ENCODE measurements at regions not wholly inside any gene's neighbourhood (a gene's known extent, or its start where the extent isn't known, plus 50 kb on each side); places are given as distances from the start of the nearest gene placed in this dataset.

DNA sequence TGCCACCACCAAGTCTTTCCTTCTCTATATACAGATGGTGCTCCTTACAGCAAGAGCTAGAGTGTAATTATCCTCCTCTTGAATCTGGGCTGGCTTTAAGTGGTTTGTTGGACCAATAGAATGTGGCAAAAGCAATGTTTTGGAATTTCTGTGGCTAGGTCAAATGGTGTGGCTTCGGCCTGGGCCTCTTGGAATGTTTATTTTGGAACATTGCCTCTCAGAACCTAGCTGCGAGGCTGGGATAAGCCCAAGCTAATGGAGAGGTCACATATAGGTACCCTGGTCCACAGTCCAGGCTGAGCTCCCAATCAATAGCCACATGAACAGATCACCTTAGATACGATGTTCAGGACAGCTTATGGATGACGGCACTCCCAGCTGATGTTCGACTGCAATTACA, 556.7 kb downstream of the TYW1 start:
- DNase-seq (ENCODE audit: low read depth), result no peak

DNA sequence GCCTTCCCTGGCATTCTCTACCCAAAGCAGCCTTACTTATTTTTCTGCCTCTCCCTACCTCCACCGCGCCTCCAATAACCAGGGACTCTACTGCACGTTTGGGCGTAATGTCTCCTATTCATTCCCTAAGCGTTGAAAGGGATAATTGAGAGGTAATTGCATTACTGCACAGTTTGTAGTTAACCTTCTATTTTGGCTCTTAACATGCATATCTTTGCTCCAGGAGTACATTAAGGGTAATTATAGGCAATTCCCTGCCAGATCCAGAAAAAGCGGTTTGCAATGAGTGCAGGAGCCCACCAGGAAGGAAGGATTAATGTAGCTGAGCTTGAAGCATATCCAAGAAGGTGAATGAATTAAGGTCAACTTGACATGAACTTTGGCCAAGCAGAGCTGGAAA, 558.4 kb downstream of the TYW1 start:
- DNase-seq (ENCODE audit: low read depth), result no peak

DNA sequence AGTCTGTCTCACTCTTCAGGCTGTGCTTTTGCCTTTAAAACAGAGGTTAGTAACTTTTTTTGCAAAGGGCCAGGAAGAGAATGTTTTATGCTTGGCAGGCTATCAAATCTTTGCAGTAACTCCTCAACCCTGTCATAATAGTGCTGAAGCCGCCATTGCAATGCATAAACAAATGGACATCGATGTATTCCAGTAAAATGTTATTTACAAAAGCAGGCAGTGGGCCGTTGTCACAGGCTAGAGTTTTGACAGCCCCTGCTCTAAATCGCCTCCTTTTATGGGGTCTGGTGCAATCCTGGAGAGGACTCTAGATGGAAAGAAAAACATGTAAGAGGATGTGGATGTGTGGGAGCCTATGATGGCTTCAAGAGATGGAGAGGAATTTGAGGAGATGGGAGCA, 568.3 kb downstream of the TYW1 start:
- no peak for DNase-seq (ENCODE audit: low read depth)

DNA sequence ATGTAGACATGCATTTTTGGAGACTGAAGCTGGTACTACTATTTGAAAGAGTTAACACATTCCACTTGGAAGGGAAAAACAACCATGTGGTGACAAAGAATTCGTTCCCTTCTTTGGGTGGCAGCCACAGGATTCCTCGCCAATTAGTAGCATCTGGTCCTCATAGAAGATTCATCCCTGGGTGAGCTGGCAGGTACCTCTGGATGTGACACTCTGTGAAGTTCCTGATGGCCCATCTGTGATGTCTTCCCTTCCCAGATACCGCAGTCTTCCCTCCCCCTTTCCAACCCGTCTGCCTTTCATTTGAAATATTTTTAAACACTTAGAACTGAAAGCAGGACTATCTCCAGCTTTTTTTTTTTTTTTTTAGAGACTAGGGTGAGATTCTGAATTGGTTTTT, 569.5 kb downstream of the TYW1 start:
- no peak for DNase-seq (ENCODE audit: low read depth)

DNA sequence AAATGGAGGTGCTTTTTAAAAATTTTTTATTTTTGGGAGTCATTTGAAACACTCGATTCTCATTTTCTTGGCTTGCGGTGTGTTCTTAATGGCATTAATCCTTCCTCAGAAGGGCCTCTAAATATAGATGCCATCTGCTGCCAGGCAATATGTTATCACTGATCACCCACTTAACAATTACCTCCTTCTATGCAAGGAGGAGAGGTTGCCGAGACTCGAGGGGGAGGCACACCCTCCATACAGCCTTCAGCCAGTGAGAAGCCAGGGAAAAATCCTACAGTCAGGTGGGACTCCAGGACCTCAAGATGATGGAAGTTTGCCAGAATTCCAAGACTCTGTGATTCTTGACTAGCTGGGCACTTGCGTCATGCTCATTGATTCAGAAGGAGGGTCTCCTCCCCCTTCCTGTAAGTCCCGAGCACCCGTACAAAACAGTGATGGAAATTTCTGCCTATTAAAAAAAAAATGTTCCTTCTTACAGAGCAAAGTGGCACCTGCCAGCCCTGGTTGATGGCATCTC, 574.5 kb downstream of the TYW1 start:
- DNase-seq (ENCODE audit: low read depth), result no peak

DNA sequence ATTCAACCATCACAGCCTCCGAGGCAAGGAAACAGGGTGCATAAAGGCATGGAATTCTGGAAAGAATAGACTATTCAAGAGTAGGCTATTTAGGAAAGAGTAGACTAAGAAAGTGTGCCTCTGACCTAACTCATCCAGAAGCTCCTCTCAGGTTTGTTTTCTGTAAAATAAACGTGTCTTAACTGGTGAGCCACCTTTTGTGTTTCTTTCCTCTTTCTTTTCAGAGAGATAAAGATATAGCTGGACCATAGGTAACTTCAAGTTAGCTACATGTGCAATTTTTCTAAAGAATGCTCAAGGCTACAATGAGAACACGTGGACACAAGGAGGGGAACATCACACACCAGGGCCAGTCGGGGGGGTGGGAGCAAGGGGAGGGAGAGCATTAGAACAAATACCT, 577.0 kb downstream of the TYW1 start:
- no peak for DNase-seq (ENCODE audit: low read depth)

DNA sequence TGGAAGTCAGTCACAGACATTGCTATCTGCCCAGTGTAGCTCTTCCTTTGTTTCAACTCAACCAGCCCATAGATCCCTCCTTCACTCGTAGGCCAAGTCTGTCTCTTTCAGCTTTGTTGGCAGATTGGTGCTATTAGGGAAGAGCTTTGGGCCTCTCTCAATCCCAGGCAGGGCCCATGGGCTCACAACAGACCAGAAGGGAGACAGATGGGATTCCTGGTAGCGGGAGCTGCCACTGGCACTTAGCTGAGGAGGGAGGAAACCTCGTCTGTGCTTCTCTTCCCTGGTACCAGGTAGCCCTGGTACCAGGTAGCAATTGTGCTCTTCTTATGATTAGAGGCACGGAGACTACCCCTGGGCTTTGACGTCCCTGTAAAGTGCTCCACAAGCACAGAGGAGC, 592.0 kb downstream of the TYW1 start:
- no peak for DNase-seq (ENCODE audit: low read depth)

DNA sequence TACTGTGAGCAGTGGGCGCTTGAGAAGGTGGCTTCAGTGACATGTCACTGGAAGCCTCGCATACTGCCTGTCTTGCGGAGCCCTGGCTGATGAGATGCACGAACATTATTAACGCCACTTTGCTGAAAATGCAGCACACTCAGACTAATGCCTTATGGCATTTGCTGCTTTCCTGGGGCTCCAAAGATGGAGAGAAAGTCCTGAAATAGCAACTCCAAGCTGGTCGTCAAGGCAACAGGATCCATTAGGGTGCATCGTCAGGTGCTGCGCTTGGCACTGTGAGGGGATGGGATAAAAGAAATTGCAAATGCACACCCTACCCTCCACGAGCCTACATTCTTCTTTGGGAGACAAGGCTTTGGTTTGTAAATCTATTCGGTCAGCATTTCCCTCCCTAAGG, 592.5 kb downstream of the TYW1 start:
- no peak for DNase-seq (ENCODE audit: low read depth)

DNA sequence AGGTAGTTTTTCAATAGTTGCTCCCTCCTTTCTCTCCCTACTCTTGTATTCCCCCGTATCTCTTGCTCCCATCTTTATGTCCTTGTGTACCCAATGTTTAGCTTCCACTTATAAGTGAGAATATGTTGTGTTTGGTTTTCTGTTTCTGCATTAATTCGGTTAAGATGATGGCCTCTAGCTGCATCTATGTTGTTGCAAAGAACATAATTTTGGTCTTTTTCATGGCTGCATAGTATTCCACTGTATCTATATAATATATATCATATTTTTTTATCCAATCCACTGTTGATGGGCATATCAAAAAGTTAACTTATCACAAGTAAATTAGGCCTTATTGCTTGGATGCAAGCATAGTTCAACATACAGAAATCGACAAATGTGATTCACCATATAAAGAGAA, 594.0 kb downstream of the TYW1 start:
- DNase-seq (ENCODE audit: low read depth), result no peak

DNA sequence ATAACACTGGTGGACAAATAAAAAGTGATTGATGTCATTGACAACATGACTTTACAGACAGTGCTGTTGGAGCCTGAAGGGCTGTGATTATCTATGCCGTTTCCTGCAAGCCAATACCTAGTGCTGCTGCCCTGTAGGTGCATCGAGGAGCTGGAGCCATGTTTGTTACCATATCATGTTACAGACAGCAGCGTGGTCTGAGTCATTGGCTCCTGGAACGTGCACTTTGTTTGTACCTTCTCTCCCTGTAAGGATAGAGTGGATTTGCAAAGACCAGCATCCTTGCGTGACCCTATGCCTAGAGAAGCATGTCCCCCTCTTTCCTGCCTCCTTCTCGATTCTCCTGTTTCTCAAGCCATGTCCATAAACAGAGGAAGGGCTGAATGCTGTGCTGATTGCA, 597.2 kb downstream of the TYW1 start:
- DNase-seq (ENCODE audit: low read depth), result no peak

DNA sequence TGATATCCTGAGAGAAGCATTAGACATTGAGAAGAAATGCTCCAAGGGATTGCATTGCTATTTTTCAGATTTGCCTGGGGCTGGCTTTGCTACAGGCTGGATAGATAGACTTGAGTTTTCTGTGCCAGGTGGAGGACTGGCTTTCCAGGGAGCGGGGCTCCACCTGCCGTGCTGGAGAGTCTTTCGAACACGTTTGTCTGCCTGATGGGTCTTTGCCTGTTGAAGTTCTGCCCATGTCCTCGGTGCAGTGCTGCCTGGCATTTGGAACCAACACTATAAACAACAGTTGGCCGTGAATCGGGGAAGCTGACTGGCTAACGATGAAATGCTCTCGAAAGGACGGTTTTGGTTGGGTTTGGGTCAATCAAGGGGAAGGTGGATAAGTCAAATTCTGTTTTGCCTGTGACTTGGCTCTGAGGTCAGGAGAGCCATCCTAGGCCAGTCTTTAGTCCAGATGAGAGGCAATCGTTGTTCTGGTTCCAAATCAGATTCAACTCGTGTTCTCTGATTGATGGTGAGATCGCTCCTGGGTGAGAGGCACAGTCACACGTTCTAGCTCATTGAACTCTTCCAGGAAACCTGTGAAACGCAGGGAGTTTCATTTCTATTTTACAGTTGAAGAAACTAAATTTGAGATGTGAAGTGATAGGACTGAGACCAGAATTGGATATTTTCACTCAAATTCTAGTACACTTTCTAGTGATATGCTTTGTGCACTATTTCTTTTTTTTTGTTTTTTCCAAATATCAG, 599.0 kb downstream of the TYW1 start:
- no peak for DNase-seq (ENCODE audit: low read depth)

DNA sequence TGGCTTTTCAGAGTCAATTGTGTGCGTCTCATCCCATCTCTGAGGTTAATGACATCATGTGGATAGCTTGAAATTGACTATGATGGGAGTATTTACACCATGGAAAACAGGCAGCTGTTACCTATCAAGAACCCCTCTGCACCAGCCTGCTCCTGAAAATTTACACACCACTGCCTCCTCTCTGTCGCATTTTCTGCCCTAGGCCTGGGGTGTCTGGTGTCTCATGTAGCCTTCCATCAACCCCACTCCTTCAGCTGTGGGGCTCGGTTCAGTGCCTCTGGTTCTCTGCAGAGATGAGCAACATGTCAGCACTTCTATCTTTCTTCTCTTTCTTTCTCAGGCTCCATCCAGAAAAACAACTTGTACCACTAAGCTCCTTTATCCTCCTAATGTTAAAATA, 600.5 kb downstream of the TYW1 start:
- no peak for DNase-seq (ENCODE audit: low read depth)

DNA sequence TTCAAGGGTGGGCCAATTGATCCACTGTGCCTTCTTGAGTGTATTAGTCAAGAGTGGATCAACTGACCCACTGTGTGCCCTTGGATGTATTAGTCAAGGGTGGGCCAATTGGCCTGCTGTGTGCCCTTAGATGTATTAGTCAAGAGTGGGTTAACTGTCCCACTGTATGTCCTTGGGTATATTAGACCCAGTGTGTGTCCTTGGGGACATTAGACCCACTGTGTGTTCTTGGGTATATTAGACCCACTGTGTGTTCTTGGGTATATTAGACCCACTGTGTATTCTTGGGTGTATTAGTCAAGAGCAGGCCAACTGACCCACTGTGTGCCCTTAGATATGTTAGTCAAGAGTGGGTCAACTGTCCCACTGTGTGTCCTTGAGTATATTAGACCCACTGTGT, 601.8 kb downstream of the TYW1 start:
- DNase-seq (ENCODE audit: low read depth), result no peak

DNA sequence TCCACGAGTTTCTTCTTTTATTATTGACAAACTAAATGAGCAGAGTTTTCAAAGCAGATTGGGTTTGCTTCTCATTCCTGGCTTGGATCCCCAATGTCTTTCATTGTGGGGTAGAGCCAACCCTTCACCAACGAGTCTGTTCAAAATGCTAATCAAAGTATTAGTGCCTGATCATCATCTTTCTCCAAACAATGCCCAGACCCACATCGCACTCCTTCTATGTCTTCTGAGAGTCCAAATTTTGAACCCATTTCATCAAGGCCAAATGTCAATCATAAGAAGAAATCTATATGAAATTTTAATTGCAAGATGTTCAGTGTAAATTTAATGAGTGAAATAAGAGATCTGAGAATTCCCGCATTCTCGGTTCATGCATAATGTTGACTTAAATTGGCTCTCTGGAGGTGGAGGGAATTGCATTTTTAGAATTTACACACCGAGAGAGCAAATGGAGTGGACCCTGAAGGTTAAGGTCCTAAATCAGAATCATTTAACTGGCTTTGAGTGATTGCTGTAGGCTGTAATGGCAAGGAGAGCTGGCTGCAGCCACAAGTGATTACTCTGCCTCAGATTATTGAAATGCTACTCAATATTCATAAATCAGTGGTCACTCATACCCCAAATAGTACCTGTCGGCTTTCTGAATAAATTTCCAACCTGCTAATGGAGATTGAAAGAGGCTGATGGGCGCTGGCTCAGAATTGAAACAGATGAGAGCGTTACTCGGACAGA, 602.9 kb downstream of the TYW1 start:
- DNase-seq (ENCODE audit: low read depth), result no peak

DNA sequence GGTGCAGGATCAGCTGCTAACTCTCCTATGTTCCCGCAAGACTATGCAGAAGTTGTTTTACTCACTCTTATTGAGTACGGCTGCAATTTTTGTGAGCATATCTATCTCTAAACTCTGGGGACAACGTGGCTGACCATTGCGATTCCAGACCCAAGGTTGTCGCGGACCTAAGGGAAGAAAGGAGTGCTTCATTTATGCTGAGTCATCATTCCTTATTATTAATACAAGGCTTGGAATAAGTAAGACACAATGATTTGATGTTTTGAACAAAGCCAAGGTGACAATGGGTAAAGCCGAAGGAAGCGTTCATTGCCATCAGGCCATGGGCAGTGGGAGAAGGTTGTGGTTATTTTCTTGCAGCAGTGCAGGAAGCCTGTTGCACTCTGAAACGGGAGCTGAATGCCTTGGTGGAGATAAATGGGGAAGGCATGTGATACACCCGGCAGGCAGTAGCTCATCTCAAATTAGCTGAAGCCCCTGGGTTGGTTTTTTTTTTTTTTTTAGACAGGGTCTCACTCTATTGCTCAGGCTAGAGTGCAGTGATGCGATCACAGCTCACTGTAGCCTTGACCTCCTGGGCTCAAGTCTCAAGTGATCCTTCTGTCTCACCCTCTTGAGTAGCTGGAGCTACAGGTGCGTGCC, 605.7 kb downstream of the TYW1 start:
- no peak for DNase-seq (ENCODE audit: low read depth)

DNA sequence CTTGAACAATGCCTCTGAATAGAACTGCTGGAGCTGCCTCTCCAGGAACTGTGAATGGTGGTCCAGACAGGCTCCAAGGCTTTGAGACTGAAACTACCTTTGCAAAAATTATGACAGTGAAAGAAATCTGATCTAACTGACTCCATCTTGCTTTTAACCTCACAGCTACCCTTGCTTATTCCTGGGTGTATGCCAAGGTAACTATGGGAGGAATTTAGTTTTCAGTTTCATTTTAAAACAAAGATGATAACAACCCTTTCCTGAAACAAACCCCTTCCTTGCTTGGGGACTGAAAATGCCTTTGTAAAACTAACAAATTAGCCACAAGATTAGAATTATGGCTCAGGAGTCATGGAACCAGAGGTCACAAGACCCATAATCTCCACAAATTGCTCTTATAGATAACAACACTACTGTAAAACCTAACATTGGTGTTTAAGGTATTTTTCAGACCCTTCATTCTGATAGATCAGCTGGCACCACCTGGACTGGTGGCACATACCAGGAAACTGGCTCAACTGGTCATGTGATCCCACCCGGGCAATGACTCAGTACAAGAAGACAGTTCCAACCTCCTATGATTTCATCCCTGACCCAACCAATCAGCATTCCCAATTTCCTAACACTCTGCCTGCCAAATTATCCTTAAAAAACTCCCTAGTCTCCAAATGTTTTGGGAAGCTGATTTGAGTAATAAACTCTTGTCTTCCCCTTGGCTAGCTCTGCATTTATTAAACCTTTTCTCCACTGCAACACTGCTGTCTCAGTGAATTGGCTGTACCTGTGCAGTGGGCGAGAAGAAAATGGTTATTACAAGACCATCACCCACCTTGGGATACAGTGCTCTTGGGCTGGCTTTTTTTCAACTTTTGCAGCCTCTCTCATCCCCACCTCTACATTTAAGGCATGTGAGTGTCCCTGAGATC, 608.1 kb downstream of the TYW1 start:
- DNase-seq (ENCODE audit: low read depth), result no peak

DNA sequence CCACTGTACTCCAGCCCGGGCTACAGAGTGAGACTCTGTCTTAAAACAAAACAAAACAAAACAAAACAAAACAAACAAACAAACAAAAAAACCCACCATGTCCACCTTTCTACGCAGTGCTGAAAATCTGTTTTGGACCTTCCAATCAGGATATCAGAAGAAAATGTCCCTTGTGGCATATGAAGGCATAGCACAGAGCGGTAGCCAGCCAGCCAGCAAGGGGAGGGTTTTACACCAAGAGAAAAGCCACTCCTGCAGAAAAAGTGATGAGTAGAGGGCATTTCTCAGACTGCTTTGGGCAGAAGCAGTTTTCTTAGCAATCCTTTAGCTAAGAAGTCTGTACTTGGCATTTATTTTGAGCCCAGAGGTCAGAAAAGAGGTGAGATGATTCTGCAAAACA, 612.2 kb downstream of the TYW1 start:
- DNase-seq (ENCODE audit: low read depth), result no peak

DNA sequence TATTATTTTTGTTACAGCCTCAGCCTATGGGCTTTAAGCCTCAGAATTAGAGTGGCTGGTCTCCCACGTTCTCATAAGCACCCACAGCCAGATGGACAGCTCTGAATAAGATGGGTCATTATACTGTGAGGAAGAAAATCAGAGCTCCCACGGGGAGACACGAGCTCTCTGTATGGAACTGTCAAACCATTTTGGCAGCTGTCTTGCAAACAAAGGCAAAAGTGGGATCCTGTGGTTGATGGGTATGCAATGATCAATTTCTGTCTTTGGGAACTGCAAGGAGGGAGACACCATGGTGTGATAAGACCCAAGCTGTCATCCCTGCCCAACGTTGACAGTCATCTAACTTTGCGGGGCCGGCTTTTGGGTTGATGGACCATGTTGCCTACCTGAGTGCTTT, 614.3 kb downstream of the TYW1 start:
- DNase-seq (ENCODE audit: low read depth), result no peak

DNA sequence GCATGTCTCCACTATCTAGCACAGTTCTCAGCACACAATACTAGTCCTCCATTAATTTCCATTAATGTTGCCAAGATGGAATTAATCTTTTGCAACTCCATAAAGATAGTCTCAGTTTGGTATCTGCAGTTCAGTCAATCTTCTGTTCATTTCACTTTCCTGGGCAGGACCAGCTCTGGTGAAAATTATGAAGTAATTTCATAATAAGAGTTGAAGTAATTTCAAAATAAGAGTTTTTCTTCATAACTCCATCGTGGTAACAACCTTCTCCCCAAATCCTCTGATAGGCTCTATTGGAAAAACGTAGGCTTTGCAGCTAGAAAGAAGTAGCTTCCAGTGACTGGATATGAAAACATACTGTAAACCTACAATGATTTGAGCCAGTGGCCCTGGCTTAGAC, 618.2 kb downstream of the TYW1 start:
- no peak for DNase-seq (ENCODE audit: low read depth)

DNA sequence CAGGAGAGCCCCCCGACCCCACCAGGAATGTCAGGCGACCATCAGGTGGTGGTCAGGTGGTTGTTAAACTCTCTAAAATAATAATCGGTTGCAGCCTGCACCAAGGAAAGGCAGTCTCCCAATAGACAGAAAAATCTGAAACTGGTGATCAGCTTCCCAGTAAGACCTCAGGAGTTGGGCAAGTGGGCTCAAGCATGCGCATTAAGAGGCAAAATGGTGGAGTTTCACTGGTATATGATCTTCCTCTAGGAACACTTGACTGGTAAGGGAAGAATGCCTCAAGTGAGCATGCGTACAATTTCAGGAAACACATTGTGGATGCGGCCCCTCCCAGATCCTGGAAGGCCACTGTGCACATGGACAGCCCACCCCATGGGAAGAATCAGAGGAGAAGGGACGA, 619.9 kb downstream of the TYW1 start:
- DNase-seq (ENCODE audit: low read depth), result no peak

DNA sequence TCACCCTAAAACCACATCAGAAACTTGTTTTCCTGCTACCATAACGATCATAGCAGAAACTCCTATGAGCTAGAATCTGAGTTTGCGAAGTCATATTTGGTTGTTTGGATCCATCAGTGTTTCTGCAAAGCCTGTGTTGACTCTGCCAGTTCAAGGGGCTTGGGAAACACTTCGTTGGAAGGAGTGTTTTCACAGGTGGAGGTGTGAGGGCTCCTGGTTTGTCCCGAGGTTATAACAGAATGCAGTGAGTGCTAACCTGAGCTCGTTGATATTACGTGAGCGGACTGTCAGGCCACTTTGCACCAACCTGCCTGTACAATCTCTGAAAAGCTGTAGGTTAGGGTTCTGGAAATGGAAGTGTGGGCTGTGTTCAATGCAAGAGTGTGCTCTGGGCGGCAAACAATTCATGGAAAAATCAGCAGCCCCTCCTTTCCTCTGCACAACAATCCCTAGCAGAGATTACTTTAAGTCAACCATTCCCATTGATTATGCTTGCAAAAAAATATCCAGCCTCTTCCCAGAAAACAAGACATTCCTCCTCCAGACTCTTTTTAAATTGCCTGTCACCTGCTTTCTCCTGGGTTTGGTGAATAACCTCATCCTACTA, 622.0 kb downstream of the TYW1 start:
- no peak for DNase-seq (ENCODE audit: low read depth)

DNA sequence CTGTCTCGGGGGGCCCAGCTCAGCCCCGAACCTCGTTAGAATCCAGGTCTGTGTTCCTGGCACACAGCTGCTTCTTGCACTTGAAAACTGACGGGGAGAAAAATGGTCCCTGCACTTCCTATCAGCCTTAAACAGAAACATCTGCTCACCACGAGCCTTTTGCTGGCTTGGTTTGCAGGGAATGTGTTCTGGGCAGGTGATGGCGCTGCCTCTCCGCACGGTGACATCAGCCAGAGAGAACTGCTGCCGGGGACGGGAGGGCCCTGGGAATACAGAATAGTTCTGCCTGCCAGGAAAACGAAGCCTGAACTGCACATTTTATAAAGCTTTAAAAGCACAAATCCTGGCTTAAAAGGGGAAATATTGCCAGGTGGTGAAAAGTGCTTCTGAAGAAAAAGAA, 622.5 kb downstream of the TYW1 start:
- DNase-seq (ENCODE audit: low read depth), result no peak
